Stimulated activated CD4-positive, alpha-beta T cell treated with anti-CD3 and anti-CD28 coated beads, Interleukin-2, amount 100 ng/mL, for 4 hours (primary cell): ENCODE measurements at regions not wholly inside any gene's neighbourhood (a gene's known extent, or its start where the extent isn't known, plus 50 kb on each side); places are given as distances from the start of the nearest gene placed in this dataset.

Source experiments
- DNase-seq: peaks from one replicate; pipeline ENCODE4 v3.0.0-alpha.2; 2020; ENCODE audit warnings: low read depth

DNA sequence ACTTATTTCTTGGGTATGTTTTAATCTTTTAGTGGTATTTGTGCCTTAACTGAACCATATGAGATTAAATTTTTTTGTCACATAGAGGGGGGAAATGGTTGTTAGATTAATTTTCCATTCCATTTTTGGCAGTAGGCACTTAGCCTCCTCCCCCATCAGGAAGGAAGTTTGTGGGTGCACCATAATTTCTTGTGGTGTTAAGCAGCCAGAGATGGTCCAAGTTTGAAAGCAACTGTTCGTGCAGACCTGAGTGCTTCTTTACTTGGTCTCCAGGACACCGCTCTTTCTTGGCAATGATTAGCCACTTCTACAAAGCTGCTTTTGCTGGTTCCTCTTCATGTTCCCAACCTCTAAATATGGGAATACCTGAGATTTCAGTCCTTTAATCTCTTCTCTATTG is 92.7 kb upstream of the RPL34 start:
- peak; percentile 22 for DNase-seq

DNA sequence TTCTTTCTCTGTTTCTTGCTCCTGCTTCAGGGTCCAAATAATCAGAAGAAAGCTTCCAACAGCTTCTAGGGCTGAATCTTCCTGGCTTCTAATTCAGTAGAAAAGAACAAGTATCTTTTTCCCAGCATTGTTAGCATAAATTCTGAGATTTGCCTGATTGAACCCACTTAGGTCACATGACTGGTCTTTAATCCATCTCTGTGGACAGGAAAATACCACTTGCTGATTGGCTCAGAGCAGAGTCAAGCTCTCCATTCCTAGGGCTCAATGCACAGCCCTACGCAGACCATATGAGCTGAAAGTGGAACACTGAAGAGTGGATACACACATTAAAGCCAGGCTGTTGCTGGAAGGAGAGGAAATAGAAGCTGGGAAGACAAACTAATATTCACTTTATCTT is 99.6 kb upstream of the RPL34 start:
- DNase-seq, result no peak

- DNase-seq, result no peak
Observed at GRCh38 chr4:108519911-108520601, 100.3 kb upstream of the RPL34 start.

GRCh38 chr4:108519208-108519833 is 101.1 kb upstream of the RPL34 start:
- DNase-seq, result no peak

GRCh38 chr4:108512615-108513505 is 107.5 kb upstream of the RPL34 start:
- peak; percentile 41 for DNase-seq

- no peak for DNase-seq
Observed at GRCh38 chr4:108511618-108512017, 108.8 kb upstream of the RPL34 start.

DNA sequence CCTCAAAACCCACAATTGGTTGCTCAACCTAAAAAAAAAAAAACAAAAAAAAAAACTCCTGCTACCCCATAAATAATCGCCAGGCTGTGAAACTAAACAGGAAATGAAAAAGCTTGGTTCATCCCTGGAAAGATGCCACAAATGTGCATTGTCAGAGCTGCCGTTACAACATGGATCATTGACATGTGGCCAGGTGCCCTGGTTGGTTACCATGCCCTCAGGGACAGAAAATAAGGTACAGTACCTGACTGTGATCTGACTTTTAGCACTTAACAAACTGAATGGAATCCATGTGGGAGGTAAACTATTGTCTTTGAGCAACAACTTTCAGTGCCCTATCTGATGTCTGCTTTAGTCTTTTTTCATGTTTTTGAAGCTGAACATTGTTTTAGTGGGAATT is 118.0 kb upstream of the RPL34 start:
- no peak for DNase-seq

DNA sequence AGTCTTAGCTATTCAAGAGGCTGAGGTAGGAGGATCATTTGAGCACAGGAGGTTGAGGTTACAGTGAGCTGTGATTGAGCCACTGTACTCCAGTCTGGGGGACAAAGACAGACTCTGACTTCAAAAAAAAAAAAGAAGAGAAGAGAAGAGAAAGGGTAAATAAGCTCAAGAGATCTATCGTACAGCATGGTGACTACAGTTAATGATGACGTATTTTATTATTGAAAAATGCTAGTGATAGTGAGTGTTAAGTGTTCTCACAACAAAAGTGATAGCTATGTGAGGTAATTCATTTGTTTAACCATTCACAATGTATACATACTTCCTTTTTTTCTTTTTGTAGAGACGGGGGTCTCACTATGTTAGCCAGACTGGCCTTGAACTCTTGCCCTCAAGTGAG is 121.5 kb upstream of the RPL34 start:
- DNase-seq, result no peak

GRCh38 chr4:108493596-108493931 is 126.8 kb upstream of the RPL34 start:
- no peak for DNase-seq

DNA sequence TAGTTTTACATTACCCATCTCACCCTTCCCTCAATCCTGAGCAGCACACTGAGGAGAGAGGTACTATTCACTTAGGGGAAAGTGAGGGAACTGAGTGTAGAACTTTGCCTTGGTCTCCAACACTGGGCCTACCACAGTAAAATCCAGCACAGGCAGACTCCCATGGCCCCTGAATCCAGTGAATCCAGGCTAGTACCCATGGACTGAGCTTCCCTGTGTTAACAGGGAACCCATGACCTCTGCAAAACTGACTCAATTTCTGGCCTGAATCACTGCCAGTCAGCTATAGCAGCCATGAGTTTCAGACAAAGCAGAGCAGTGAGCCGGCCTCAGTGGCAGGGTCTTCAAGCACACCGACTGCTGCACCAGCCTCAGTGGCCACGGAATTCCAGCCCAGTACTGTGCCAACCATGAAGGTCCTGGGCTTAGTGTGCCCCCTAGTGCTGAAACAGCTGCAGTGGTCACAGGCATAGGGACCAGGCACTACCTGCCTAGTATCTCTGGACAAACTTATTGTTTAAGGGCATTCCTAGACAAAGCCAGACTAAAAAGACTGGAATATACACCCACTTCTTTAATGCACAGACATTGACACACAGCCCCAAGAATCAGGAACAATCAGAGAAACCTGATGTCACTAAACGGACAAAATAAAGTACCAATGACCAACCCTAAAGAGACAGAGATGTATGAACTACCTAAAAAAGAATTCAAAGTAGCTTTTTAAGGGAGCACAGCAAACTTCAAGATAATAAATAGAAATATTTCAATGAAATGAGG is 127.4 kb upstream of the RPL34 start:
- peak; percentile 8 for DNase-seq

- no peak for DNase-seq
Observed at GRCh38 chr4:108488865-108489264, 131.5 kb upstream of the RPL34 start.

- no peak for DNase-seq
Observed at GRCh38 chr4:108486046-108486445, 134.3 kb upstream of the RPL34 start.

- DNase-seq, result no peak
Observed at GRCh38 chr4:108484187-108484586, 136.2 kb upstream of the RPL34 start.

DNA sequence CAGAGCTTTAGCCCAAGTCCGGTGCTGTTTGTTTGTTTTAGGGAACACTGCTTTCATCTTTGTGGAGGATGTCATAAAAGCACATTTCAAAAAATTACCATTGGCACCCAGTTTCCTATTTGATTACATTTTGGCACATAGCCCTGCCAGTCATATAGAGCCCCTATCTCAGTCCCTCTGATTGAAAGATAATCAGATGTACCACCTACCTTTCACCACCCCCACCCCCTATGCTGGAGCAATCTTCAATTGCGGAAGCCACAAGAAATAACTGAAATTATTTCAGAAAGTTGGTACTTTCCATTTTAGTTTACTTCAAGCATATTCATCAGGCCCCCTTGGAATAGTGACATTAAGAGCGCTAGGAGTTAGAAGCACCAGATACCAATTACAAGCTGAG is 136.7 kb upstream of the RPL34 start:
- no peak for DNase-seq

- DNase-seq, result no peak
Observed at GRCh38 chr4:108483079-108483478, 137.3 kb upstream of the RPL34 start.

DNA sequence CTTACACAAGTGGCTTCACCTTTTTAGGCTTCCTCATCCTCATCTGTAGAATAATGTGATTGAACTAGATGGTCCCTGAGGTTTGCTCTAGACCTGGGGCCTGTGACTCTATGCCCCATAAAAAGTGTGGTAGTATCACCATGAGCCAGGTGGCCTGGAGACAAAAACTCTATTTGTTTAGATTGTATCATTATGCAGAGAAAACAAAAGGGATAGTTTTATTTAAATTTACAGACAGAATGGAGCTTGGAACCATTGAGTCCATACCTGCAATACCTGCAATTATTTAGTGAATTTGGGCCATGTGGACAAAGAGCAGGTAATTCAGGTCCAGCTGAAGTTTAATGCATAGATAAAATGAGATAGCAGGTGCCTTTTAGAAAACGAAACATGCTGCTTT is 139.5 kb upstream of the RPL34 start:
- no peak for DNase-seq

DNA sequence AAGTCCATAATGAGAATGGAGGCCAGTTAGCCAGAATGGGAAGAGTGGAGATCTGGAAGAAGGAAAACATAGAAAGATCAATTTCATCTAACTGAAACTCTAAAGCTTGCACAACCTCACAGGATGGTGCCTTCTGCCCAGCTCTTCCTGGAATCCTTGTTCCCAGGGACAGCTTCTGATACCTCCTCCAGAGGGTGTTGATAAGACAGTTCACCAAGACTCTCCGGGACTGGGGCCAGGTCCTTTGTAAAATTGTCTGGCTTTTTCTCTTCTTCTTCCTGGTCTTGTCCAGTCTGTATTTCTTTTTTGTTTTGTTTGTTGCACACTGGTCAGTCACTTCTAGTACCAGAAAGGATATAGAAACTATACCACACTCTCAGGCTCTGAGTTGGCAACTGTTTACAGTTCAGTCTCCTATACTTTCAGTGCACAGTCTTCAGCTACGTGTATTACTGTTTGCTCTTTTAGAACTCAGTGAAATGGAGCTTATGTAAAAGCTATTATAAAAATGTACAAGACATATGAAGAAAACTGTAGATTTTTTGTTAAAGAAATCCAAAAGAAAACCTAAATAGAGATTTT is 142.8 kb upstream of the RPL34 start:
- no peak for DNase-seq

- DNase-seq, result no peak
Observed at GRCh38 chr4:108473163-108473720, 147.1 kb upstream of the RPL34 start.

DNA sequence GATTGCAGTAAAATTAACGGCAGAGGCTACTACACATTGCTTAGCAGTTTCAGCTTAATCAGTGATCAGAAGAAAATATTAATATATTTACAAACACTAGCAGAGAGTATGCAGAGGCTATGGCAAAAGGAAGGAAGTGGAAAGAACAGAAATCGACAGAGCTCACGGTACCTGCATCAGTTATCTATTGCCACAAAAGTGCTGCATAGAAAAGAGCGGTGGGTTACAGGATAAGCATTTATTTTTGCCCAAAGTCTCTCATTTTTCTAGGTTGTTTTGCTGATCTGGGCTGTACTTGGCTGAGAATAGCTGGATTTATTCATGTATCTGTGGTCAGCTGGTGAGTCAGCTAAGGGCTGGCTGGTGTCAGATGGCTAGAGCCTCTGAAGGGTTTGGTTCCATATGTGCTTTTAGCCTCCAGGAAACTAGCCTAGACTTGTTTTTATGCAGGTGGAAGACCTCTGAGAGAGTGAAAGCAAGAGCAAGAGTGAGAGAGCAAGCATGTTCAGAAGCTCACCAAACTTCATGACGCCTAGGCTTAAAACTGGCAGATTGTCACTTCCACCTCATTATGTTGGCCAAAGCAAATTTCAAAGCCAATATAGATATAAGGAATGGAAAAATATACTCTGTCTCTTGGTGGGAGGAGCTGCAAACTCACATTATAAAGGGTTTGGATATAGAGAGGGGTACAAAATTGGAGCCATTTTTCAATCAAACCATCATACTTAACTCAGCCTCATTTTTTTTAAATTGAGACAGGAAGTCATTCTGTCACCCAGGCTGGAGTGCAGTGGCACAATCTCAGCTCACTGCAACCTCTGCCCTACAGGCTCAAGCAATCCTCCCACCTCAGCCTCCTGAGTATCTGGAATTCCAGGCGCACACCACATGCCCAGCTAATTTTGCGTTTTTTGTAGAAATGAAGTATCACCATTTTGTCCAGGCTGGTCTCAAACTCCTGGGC is 153.2 kb upstream of the RPL34 start:
- no peak for DNase-seq

GRCh38 chr4:108465886-108466500 is 154.4 kb upstream of the RPL34 start:
- no peak for DNase-seq
